Endothelial cell of umbilical vein (primary cell): ENCODE measurements at regions not wholly inside any gene's neighbourhood (a gene's known extent, or its start where the extent isn't known, plus 50 kb on each side); places are given as distances from the start of the nearest gene placed in this dataset.

Experiments
- FOS ChIP-seq: IDR thresholded peaks from 2 replicates; pipeline ENCODE4 v1.6.1; 2011; ENCODE audit warnings: mild to moderate bottlenecking, low read length, moderate library complexity, borderline replicate concordance; ENCODE audit not compliant: insufficient read depth
- MAX ChIP-seq: IDR thresholded peaks from 2 replicates; pipeline ENCODE4 v1.6.1; 2011; ENCODE audit not compliant: insufficient read depth, insufficient read length
- POLR2A ChIP-seq: IDR thresholded peaks from 2 replicates; pipeline ENCODE4 v1.6.1; 2012; ENCODE audit warnings: low read depth, mild to moderate bottlenecking, control low read depth, low read length
- TF ChIP-seq, protein P1 (sequence below), 2 donors: IDR thresholded peaks; 1 replicate in 1 of 2; 2 replicates in 1 of 2; pipeline ENCODE4 v1.5.1; 2011; ENCODE audit warnings: low read length in 2 of 2, mild to moderate bottlenecking in 2 of 2, moderate library complexity in 2 of 2, control low read depth in 1 of 2, inconsistent platforms in 1 of 2, low read depth in 1 of 2; ENCODE audit not compliant: insufficient read depth in 1 of 2; ENCODE audit errors: extremely low read depth in 1 of 2

GRCh38 chr13:103695320-103695719 lies 629.1 kb upstream of the SLC10A2 start:
- TF ChIP-seq, protein P1, sequence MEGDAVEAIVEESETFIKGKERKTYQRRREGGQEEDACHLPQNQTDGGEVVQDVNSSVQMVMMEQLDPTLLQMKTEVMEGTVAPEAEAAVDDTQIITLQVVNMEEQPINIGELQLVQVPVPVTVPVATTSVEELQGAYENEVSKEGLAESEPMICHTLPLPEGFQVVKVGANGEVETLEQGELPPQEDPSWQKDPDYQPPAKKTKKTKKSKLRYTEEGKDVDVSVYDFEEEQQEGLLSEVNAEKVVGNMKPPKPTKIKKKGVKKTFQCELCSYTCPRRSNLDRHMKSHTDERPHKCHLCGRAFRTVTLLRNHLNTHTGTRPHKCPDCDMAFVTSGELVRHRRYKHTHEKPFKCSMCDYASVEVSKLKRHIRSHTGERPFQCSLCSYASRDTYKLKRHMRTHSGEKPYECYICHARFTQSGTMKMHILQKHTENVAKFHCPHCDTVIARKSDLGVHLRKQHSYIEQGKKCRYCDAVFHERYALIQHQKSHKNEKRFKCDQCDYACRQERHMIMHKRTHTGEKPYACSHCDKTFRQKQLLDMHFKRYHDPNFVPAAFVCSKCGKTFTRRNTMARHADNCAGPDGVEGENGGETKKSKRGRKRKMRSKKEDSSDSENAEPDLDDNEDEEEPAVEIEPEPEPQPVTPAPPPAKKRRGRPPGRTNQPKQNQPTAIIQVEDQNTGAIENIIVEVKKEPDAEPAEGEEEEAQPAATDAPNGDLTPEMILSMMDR (IDR thresholded peaks at IDR 0.05; ENCODE audit: extremely low read depth in 1 of 2, insufficient read depth in 1 of 2, low read depth in 1 of 2, low read length in 2 of 2), result no peak
- TF ChIP-seq POLR2A (no peak), MAX (no peak), FOS (no peak)
